GM03348 (cell line): ENCODE measurements at regions not wholly inside any gene's neighbourhood (a gene's known extent, or its start where the extent isn't known, plus 50 kb on each side); places are given as distances from the start of the nearest gene placed in this dataset.

ENCODE experiments used
- DNase-seq: peaks from one replicate; pipeline ENCODE4 v3.0.0; 2012; ENCODE audit warnings: low spot score

DNA sequence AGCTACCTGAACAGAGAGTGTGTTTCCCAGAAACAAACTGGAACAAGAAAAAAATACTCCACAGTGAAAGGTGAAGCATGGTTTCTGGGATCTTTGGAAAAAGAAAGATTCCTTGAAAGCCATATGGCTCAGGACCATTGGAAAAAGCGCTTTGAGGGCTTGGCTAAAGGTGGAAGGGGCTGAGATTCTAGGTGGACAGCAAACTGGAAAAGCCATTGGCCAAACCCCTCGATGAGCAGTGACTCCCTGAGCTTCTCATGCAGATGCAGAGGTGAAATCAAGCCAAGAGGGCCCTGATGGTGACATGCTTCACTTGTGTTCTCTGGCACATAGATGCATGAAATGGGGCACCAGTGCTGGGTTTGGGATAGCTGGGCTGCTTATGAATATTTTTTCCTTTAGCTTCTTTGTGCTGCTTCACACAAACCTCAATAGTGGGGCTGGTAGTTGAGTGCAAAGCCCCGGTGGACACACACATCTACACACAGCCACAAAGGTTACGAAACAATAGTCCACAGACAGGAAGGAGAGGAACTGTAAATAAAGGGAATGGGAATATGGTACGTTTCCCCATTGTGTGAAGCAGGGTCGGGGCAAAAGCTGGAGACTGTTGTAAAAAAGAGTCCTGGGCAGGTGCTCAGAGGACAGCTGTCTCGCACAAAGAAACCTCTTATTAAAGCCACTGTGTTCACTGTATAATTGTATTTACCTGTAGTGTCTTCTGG lies 117.8 kb downstream of the FOXA2 start:
- DNase-seq: no peak

- DNase-seq: no peak
Observed at GRCh38 chr20:22465622-22466446, 118.5 kb downstream of the FOXA2 start.

- DNase-seq: no peak
Observed at GRCh38 chr20:22464312-22465003, 119.9 kb downstream of the FOXA2 start.

DNA sequence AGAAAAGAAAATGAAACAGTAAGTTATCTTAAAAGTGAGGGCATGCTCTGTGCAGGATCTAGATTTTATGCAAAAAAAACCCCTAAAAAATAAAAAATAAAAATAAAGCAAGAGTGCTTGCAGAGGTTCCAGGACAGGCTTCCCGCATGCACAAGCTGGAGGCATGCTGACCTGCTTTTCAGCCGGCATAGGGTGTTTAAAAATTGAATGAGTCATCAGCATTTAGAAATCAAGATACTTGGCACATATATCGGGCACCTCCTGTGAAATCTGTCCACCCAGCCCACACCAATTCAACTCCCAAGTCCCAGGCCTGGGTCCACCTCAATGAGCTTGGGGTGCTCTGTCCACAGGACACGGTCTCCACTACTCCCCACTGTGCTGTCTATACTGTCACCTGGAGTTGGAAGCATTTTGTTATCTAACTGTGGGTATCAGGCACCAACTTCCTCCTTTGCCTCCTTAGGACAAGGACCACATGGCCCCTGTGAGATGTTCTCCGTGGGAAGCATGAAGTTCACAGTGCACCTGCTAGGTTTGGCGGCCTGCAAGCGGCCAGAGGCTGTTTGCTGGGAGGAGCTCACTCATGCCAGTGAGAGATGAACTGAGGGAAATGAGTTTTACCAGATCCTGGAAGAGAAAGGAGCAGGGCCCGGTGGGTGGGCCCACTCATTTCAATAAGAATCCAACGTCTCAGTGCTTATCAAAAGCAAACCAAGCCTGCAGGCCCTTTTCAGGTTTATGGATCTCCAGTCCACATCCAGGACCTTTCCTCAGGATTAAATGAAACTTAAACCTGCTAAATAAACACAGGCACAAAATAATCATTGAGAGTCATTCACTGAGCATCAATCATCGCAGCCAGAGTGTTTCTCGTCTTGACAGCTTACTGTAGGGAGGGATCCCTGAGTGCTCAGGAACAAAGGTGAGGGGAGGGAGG lies 121.1 kb downstream of the FOXA2 start:
- DNase-seq: no peak

GRCh38 chr20:22460803-22461202 lies 123.6 kb downstream of the FOXA2 start:
- DNase-seq: no peak

GRCh38 chr20:22460231-22460630 lies 124.1 kb downstream of the FOXA2 start:
- no peak for DNase-seq

- no peak for DNase-seq
Observed at GRCh38 chr20:22459754-22460153, 124.6 kb downstream of the FOXA2 start.

- no peak for DNase-seq
Observed at GRCh38 chr20:22456109-22456508, 128.3 kb downstream of the FOXA2 start.

GRCh38 chr20:22455259-22455658 lies 129.1 kb downstream of the FOXA2 start:
- DNase-seq: no peak

GRCh38 chr20:22453244-22454080 lies 130.9 kb downstream of the FOXA2 start:
- peak; percentile 49 for DNase-seq

DNA sequence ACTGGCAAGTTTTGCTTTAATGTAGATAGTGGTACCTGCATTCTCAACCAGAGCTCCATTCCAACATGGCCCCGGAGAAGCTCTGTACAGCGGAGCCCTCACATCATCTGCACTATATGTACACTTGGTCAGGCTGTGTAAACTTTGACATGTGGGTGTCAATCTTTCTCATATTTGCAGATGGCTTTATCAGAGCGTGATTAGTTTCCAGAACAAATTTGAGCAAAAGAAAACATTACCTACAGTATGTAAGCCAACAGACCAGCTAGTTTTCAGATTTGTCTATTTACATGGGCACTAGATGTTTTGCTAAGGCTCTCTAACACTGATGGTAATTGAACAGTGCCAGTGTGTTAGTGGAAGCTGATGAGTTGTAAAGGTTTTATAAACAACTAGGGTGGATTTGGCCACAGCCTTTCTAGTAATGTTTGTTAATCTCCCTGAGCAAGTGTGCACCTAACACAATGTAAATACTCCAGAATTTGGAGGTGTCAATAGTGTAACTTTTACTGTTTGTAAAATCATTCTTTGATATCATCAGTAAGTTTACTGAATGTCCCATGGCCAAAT lies 131.8 kb downstream of the FOXA2 start:
- DNase-seq: no peak

GRCh38 chr20:22450537-22450936 lies 133.8 kb downstream of the FOXA2 start:
- no peak for DNase-seq

GRCh38 chr20:22449188-22449973 lies 135.0 kb downstream of the FOXA2 start:
- no peak for DNase-seq

GRCh38 chr20:22447447-22447778 lies 137.0 kb downstream of the FOXA2 start:
- no peak for DNase-seq

DNA sequence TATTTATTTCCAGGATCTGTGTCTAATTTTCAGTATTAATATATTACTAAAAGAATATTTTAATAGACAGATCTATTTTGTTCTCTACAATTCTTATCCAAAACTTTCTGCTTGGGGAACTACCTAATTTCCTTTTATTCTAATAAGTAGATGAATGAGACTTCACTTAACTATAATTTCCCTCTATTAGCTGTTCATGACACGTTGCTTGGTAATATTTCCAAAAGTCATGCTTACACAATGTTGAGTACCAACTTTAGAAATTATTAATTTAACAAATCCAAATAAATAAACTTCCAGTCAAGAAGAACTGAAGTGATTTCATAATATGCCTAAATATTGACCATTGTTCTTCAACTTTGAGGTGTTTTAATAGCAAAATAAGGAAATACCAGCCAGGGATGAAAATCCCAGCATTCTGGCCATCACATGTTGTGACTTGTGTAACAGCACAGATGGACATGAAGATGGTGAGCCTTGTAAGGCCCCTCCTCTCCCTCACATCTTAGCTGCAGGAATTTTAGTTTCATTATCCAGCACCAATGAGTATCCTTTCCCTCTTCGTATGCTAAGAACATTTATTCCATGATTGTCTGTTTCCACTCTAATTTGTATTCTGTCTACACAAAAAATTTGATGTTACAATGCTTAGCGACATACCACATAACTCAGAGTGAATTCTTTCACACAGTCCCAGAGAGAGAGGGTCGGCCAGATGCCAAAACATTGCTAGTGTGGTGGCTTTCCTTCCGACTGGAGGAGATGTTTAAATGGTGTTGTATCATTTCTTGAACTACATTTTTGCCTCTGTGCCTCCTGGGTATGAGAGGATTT lies 137.5 kb downstream of the FOXA2 start:
- DNase-seq: no peak

DNA sequence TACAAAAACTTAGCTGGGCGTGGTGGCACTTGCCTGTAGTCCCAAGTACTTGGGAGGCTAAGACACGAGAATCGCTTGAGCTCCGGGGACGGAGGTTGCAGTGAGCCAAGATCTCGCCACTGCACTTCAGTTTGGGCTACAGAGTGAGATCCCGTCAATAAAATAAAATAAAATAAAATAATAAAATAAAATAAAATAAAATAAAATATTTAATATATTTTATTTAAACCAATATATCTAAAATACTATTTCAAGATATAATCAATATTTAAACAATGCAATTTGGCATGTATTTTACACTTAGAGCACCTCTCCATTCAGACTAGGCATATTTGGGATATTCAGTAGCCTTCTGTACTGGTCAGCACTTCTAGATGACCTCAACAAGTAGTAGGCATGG lies 142.1 kb downstream of the FOXA2 start:
- DNase-seq: no peak

- no peak for DNase-seq
Observed at GRCh38 chr20:22438926-22439325, 145.4 kb downstream of the FOXA2 start.

DNA sequence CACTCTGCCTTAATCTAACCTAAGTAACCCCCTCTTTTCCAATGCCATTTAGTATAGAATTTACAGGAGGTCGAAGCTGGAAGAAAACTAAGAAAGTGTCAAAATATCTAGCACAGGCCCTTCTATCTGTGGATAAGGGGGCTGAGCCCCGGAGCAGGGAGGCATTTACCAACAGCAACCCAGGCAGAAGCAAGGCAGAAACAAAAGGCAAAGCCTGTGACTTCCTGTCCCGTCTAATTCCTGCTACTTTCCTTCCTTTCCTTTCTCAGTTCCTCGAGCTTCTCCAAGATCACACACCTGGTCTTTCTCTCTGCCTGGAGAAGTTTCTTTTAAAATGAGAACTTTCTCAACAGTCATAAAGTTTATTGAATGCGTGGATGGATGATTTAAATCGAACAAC lies 146.0 kb downstream of the FOXA2 start:
- DNase-seq: no peak

GRCh38 chr20:22437354-22437753 lies 147.0 kb downstream of the FOXA2 start:
- no peak for DNase-seq
